ENCODE measurements at regions not wholly inside any gene's neighbourhood (a gene's known extent, or its start where the extent isn't known, plus 50 kb on each side); places are given as distances from the start of the nearest gene placed in this dataset.

GRCh38 chr5:45796959-45797553, 100.9 kb upstream of the HCN1 start:
- peaks cover 13% of the 10 kb centered on the region; the same call in 1 of the 2 replicates for H3K9me3 ChIP-seq (ENCODE audit: insufficient read depth, low read depth, low read length)
- no peaks in the 10 kb centered on the region for H3F3A ChIP-seq (ENCODE audit: low read depth)
- no peak overlapping the region for H3K4me2 ChIP-seq (ENCODE audit: low read depth, low read length, poor library complexity, severe bottlenecking)
- no peak overlapping the region for H2AFZ ChIP-seq (ENCODE audit: low read length)
- H3K4me1 ChIP-seq (ENCODE audit: insufficient read depth, low read length, poor library complexity, severe bottlenecking) = no peaks in the 10 kb centered on the region
- H3K79me2 ChIP-seq (ENCODE audit: insufficient read depth, low read length) = no peaks in the 10 kb centered on the region
- H3K36me3 ChIP-seq (ENCODE audit: insufficient read depth, low read length) = no peaks in the 10 kb centered on the region
- H3K9me2 ChIP-seq (replicated peaks; ENCODE audit: low read depth, low read length) = no peaks in the 10 kb centered on the region
- H3K9ac ChIP-seq (ENCODE audit: low read depth, low read length, poor library complexity, severe bottlenecking) = no peak overlapping the region
- TF ChIP-seq EZH2phosphoT487 (IDR thresholded peaks at IDR 0.05; ENCODE audit: borderline replicate concordance) = no peak
- peak; percentile 71 for TF ChIP-seq CTCF (conservative IDR thresholded peaks at IDR 0.05; ENCODE audit: low read length)
- H3K27me3 ChIP-seq (ENCODE audit: insufficient read depth, low read length, poor library complexity, severe bottlenecking) = no peaks in the 10 kb centered on the region
- H4K20me1 ChIP-seq (ENCODE audit: insufficient read depth, low read length, poor library complexity, severe bottlenecking) = no peaks in the 10 kb centered on the region
- H3K4me3 ChIP-seq (ENCODE audit: low read length, poor library complexity, severe bottlenecking) = no peak overlapping the region

GRCh38 chr5:45795458-45795857, 99.3 kb upstream of the HCN1 start:
- Histone ChIP-seq H3K27me3 (ENCODE audit: insufficient read depth, low read length, poor library complexity, severe bottlenecking) (no peaks in the 10 kb centered on the region), H3K4me2 (ENCODE audit: low read depth, low read length, poor library complexity, severe bottlenecking) (no peak overlapping the region), H3K36me3 (ENCODE audit: insufficient read depth, low read length) (no peaks in the 10 kb centered on the region), H3K9me3 (ENCODE audit: insufficient read depth, low read depth, low read length) (peaks cover 3% of the 10 kb centered on the region; the same call in 1 of the 2 replicates), H3F3A (ENCODE audit: low read depth) (no peaks in the 10 kb centered on the region), H3K9me2 (replicated peaks; ENCODE audit: low read depth, low read length) (no peaks in the 10 kb centered on the region), H3K4me3 (ENCODE audit: low read length, poor library complexity, severe bottlenecking) (no peak overlapping the region), H2AFZ (ENCODE audit: low read length) (no peak overlapping the region), H3K4me1 (ENCODE audit: insufficient read depth, low read length, poor library complexity, severe bottlenecking) (no peaks in the 10 kb centered on the region), H3K79me2 (ENCODE audit: insufficient read depth, low read length) (no peaks in the 10 kb centered on the region), H4K20me1 (ENCODE audit: insufficient read depth, low read length, poor library complexity, severe bottlenecking) (no peaks in the 10 kb centered on the region), H3K9ac (ENCODE audit: low read depth, low read length, poor library complexity, severe bottlenecking) (no peak overlapping the region)
- no peak for TF ChIP-seq CTCF (conservative IDR thresholded peaks at IDR 0.05; ENCODE audit: low read length)
- TF ChIP-seq EZH2phosphoT487 (IDR thresholded peaks at IDR 0.05; ENCODE audit: borderline replicate concordance) = no peak

- Histone ChIP-seq H3K27me3 (ENCODE audit: insufficient read depth, low read length, poor library complexity, severe bottlenecking) (no peaks in the 10 kb centered on the region), H3K9me2 (replicated peaks; ENCODE audit: low read depth, low read length) (no peaks in the 10 kb centered on the region), H3K4me1 (ENCODE audit: insufficient read depth, low read length, poor library complexity, severe bottlenecking) (no peaks in the 10 kb centered on the region), H3K79me2 (ENCODE audit: insufficient read depth, low read length) (no peaks in the 10 kb centered on the region), H3K4me2 (ENCODE audit: low read depth, low read length, poor library complexity, severe bottlenecking) (no peak overlapping the region), H3F3A (ENCODE audit: low read depth) (no peaks in the 10 kb centered on the region), H2AFZ (ENCODE audit: low read length) (no peak overlapping the region), H3K36me3 (ENCODE audit: insufficient read depth, low read length) (no peaks in the 10 kb centered on the region), H3K9me3 (ENCODE audit: insufficient read depth, low read depth, low read length) (no peaks in the 10 kb centered on the region), H3K4me3 (ENCODE audit: low read length, poor library complexity, severe bottlenecking) (no peak overlapping the region), H3K9ac (ENCODE audit: low read depth, low read length, poor library complexity, severe bottlenecking) (no peak overlapping the region), H4K20me1 (ENCODE audit: insufficient read depth, low read length, poor library complexity, severe bottlenecking) (no peaks in the 10 kb centered on the region)
- no peak for TF ChIP-seq EZH2phosphoT487 (IDR thresholded peaks at IDR 0.05; ENCODE audit: borderline replicate concordance)
- TF ChIP-seq CTCF (conservative IDR thresholded peaks at IDR 0.05; ENCODE audit: low read length) = no peak
These were observed 97.7 kb upstream of the HCN1 start for GRCh38 chr5:45793638-45794532.

All from Loucy (cell line).